ENCODE measurements at regions not wholly inside any gene's neighbourhood (a gene's known extent, or its start where the extent isn't known, plus 50 kb on each side); places are given as distances from the start of the nearest gene placed in this dataset.

DNA sequence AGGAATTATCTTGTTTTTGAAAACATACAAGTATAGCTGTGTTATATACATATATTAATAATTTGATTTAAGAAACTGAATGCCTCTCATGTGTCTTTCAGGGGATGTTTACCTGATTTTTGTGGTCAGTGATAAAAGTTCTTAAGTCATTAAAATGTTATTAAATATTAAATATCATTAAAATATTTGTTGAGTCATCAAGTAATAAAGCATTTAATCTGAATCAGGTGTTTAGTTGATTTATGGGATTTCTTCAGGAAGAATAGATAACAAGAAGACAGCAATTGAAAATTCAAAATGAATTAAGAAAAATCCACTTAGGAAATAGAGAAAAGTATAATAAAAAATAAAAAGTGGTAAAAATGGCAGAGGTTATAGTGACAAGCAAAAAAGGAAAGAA is 361.9 kb upstream of the EYS start (continued):
- TF ChIP-seq SAP30 (IDR thresholded peaks at IDR 0.05; ENCODE audit: insufficient read depth, insufficient replicate concordance, low read length) (no peak), GTF2F1 (IDR thresholded peaks at IDR 0.05; ENCODE audit: borderline replicate concordance, low read depth, low read length) (no peak), POU5F1 (IDR thresholded peaks at IDR 0.05; ENCODE audit: low read depth, low read length) (no peak), KDM5A (IDR thresholded peaks at IDR 0.05; ENCODE audit: low read length) (no peak)

All from H1 (cell line).